ENCODE measurements at regions not wholly inside any gene's neighbourhood (a gene's known extent, or its start where the extent isn't known, plus 50 kb on each side); places are given as distances from the start of the nearest gene placed in this dataset.

- TF ChIP-seq CHD7 (IDR thresholded peaks at IDR 0.05; ENCODE audit: insufficient replicate concordance, low read length), result no peak
- TF ChIP-seq CTCF (IDR thresholded peaks at IDR 0.05; ENCODE audit: control extremely low read depth in 1 of 3, insufficient read depth in 1 of 3, low read depth in 1 of 3, low read length in 3 of 3), result peak in 1 of 3 experiments; percentile 38; a peak in 1 of 4 replicates
- TF ChIP-seq RNF2 (IDR thresholded peaks at IDR 0.05; ENCODE audit: borderline replicate concordance, low read depth, low read length, missing control alignments, poor library complexity, severe bottlenecking), result no peak
Measured at GRCh38 chr4:14143892-14144291, 516.4 kb upstream of the BOD1L1 start (continued).

Measured in H1 (cell line).